Aorta (tissue), 5 donors: ENCODE measurements at regions not wholly inside any gene's neighbourhood (a gene's known extent, or its start where the extent isn't known, plus 50 kb on each side); places are given as distances from the start of the nearest gene placed in this dataset.

ENCODE experiments used
- ATAC-seq: fragments of 200-7000 bp; cut with Tn5 transposase; one replicate; pipeline ENCODE4 v1.9.1; 2022; ENCODE audit warnings: moderate library complexity; ENCODE audit not compliant: low FRiP score
- DNase-seq, 2 donors: peaks; one replicate each; pipeline ENCODE4 v3.0.0-alpha.2; 2020
- H3K27ac ChIP-seq, 2 donors: one replicate each; pipeline ENCODE4 v1.5.1; 2013; ENCODE audit warnings: low read length in 2 of 2, mild to moderate bottlenecking in 2 of 2, moderate library complexity in 2 of 2, control low read depth in 1 of 2, inconsistent platforms in 1 of 2, low read depth in 1 of 2
- H3K27me3 ChIP-seq, 2 donors: one replicate each; pipeline ENCODE4 v1.6.1; 2013; ENCODE audit warnings: control low read depth in 1 of 2, low read length in 1 of 2, mild to moderate bottlenecking in 1 of 2, moderate library complexity in 1 of 2; ENCODE audit not compliant: insufficient read depth in 2 of 2, control insufficient read depth in 1 of 2
- H3K36me3 ChIP-seq, 2 donors: one replicate each; pipeline ENCODE4 v1.6.1; 2013; ENCODE audit warnings: control low read depth in 1 of 2, low read length in 1 of 2, mild to moderate bottlenecking in 1 of 2; ENCODE audit not compliant: insufficient read depth in 2 of 2, control insufficient read depth in 1 of 2
- H3K4me1 ChIP-seq, 2 donors: one replicate each; pipeline ENCODE4 v1.6.1; 2013; ENCODE audit warnings: low read length in 2 of 2, control low read depth in 1 of 2, mild to moderate bottlenecking in 1 of 2, moderate library complexity in 1 of 2; ENCODE audit not compliant: insufficient read depth in 2 of 2, control insufficient read depth in 1 of 2
- H3K4me3 ChIP-seq, 2 donors: one replicate each; pipeline ENCODE4 v1.5.1; 2013; ENCODE audit warnings: low read length in 2 of 2, control low read depth in 1 of 2, mild to moderate bottlenecking in 1 of 2
- H3K9me3 ChIP-seq: one replicate; pipeline ENCODE4 v1.6.1; 2013; ENCODE audit warnings: mild to moderate bottlenecking, low read length; ENCODE audit not compliant: control insufficient read depth
- WGBS, 2 donors: extraction: QIAGEN DNeasy Blood & Tissue Kit; methylation state at CpG; one replicate each; pipeline ENCODE4 v1.1.7; 2013; 5-methylcytosine and 5-hydroxymethylcytosine counted together
- intact Hi-C, 2 donors: fragments of 100-400 bp; cut with DNase I; formaldehyde crosslinking; loops; one replicate each; pipeline versions ENCODE4 v1.14.2 to v1.15.0; 2022
- donor health status: healthy with polysubstance abuse.
- donor health status: Bipolar disorder and iron deficiency.
- donor health status: DM: no; HTN: no; CAD: no.
- donor health status: DM: no; HTN: no; CAD: no.
- donor health status: DM: yes; HTN: yes; CAD: no.

GRCh38 chr4:23686169-23686897 is 203.5 kb downstream of the PPARGC1A start:
- no peaks in the 10 kb centered on the region for H3K27me3 ChIP-seq
- ATAC-seq, result no peak
- H3K4me3 ChIP-seq, result no peak overlapping the region
- no peak for DNase-seq
- H3K27ac ChIP-seq, result no peak overlapping the region
- 90 to 93% methylated on average over 3 of the region's 3 CpGs for WGBS, 2 donors
- H3K36me3 ChIP-seq, result no peaks in the 10 kb centered on the region
- intact Hi-C loops, result loop anchor here in 1 of 2 donors (10.0 kb wide), 1 partner anchor 728 kb away; no protein-coding TSS in a partner anchor
- H3K9me3 ChIP-seq, result no peaks in the 10 kb centered on the region
- no peaks in the 10 kb centered on the region for H3K4me1 ChIP-seq

GRCh38 chr4:23685471-23685870 is 204.4 kb downstream of the PPARGC1A start:
- H3K27me3 ChIP-seq, result no peaks in the 10 kb centered on the region
- H3K9me3 ChIP-seq, result no peaks in the 10 kb centered on the region
- H3K36me3 ChIP-seq, result no peaks in the 10 kb centered on the region
- H3K27ac ChIP-seq, result no peak overlapping the region
- ATAC-seq (no peak), DNase-seq (no peak)
- intact Hi-C loops, result loop anchor here in 1 of 2 donors (10.0 kb wide), 1 partner anchor 729 kb away; no protein-coding TSS in a partner anchor
- no peak overlapping the region for H3K4me3 ChIP-seq
- 70 to 77% methylated on average over 4 of the region's 4 CpGs for WGBS, 2 donors
- no peaks in the 10 kb centered on the region for H3K4me1 ChIP-seq

GRCh38 chr4:23680671-23681518 is 209.0 kb downstream of the PPARGC1A start:
- Histone ChIP-seq H3K27me3 (no peaks in the 10 kb centered on the region), H3K9me3 (no peaks in the 10 kb centered on the region), H3K4me1 (no peaks in the 10 kb centered on the region), H3K27ac (no peak overlapping the region), H3K4me3 (no peak overlapping the region), H3K36me3 (no peaks in the 10 kb centered on the region)
- intact Hi-C loops, result loop anchor here (5.0 to 10.0 kb wide), 2 partner anchors 734 to 736 kb away; no protein-coding TSS in a partner anchor
- no peak for DNase-seq
- WGBS, 2 donors, result 48 to 56% methylated on average over 2 of the region's 2 CpGs
- ATAC-seq, result no peak

DNA sequence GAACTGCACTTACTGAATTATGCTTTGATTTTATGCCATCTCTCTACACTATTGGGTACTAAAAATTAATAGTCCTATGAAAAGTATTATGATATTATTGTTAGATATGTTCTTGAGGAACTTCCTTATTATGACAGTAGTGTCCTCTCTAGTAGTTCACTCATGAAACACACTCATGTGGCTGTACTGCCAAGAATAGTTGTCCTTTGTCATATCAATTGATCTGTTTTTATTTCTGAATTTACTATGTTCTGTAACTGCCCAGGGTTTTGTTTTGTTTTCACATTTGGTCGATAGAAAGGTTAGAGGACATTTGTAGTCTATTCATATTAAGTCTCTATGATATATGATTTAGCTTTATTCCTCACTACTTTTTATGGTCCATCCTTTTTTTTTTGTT is 215.2 kb downstream of the PPARGC1A start:
- H3K27ac ChIP-seq, result no peak overlapping the region
- H3K36me3 ChIP-seq, result no peaks in the 10 kb centered on the region
- H3K4me3 ChIP-seq, result no peak overlapping the region
- DNase-seq (no peak), ATAC-seq (no peak)
- intact Hi-C loops, result no loop called here
- H3K4me1 ChIP-seq, result no peaks in the 10 kb centered on the region
- WGBS, 2 donors, result 51 to 62% methylated on average over 1 of the region's 1 CpG
- no peaks in the 10 kb centered on the region for H3K9me3 ChIP-seq
- H3K27me3 ChIP-seq, result no peaks in the 10 kb centered on the region

DNA sequence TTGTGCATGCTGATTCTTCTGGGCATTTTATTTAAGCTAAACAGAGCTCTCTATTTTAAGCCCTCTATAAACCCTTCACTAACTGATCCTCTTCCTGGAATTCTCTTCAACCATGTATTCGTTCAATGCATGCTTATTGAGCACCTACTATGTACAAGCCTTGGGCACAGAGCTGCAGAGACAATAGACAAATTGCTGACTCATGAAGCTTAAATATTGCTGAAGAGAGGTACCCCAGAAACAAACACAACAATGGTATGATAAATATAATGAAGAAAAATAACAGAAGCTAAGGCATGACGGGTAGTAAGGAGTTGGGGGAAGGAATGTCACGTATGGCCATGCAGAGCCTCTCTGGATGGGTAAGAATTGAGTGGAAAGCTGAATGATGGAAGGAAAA is 222.2 kb downstream of the PPARGC1A start:
- H3K4me3 ChIP-seq, result no peak overlapping the region
- no peak for DNase-seq
- no peaks in the 10 kb centered on the region for H3K9me3 ChIP-seq
- no peaks in the 10 kb centered on the region for H3K36me3 ChIP-seq
- no peak for ATAC-seq
- WGBS, 2 donors, result 73 to 76% methylated on average over 3 of the region's 3 CpGs
- H3K27ac ChIP-seq, result no peak overlapping the region
- H3K4me1 ChIP-seq, result no peaks in the 10 kb centered on the region
- no peaks in the 10 kb centered on the region for H3K27me3 ChIP-seq
- intact Hi-C loops, result no loop called here

DNA sequence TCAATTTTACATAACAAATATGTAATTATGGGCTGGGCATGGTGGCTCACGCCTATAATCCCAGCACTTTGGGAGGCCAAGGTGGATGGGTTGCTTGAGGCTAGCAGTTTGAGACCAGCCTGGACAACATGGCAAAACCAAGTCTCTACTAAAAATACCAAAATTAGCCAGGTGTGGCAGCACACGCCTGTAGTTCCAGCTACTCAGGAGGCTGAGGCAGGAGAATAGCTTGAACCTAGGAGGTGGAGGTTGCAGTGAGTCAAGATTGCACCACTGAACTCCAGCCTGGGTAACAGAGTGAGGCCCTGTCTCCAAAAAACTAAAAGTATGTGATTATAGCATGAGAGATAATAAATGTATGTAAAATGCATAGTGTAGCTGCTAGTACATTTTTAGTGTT is 229.0 kb downstream of the PPARGC1A start:
- Histone ChIP-seq H3K4me3 (no peak overlapping the region), H3K9me3 (no peaks in the 10 kb centered on the region), H3K36me3 (no peaks in the 10 kb centered on the region), H3K27ac (no peak overlapping the region), H3K27me3 (no peaks in the 10 kb centered on the region), H3K4me1 (no peaks in the 10 kb centered on the region)
- DNase-seq (no peak), ATAC-seq (no peak)
- intact Hi-C loops, result no loop called here
- 88 to 94% methylated on average over 2 of the region's 2 CpGs for WGBS, 2 donors

DNA sequence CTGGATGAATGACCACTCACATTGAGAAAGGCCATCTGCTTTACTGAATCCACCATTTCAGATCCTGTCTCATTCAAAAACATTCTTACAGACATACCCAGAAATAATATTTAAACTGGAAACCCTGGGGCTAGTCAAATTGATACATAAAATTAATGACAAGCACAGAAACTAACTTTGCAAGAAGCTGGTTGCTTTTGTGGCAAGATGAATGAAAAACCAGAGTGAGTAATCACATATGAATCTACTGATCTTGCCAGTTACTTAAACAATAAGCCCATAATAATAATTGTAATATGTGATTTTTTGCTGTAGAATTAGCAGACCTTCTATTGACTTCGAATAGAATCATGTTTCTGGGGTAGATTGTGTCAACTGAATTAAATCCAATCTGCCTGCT is 235.1 kb downstream of the PPARGC1A start:
- H3K4me3 ChIP-seq, result no peak overlapping the region
- no peaks in the 10 kb centered on the region for H3K27me3 ChIP-seq
- no peaks in the 10 kb centered on the region for H3K9me3 ChIP-seq
- intact Hi-C loops, result no loop called here
- no peak for DNase-seq
- no peaks in the 10 kb centered on the region for H3K4me1 ChIP-seq
- WGBS, 2 donors, result 67 to 76% methylated on average over 1 of the region's 1 CpG
- no peak overlapping the region for H3K27ac ChIP-seq
- no peak for ATAC-seq
- H3K36me3 ChIP-seq, result no peaks in the 10 kb centered on the region

DNA sequence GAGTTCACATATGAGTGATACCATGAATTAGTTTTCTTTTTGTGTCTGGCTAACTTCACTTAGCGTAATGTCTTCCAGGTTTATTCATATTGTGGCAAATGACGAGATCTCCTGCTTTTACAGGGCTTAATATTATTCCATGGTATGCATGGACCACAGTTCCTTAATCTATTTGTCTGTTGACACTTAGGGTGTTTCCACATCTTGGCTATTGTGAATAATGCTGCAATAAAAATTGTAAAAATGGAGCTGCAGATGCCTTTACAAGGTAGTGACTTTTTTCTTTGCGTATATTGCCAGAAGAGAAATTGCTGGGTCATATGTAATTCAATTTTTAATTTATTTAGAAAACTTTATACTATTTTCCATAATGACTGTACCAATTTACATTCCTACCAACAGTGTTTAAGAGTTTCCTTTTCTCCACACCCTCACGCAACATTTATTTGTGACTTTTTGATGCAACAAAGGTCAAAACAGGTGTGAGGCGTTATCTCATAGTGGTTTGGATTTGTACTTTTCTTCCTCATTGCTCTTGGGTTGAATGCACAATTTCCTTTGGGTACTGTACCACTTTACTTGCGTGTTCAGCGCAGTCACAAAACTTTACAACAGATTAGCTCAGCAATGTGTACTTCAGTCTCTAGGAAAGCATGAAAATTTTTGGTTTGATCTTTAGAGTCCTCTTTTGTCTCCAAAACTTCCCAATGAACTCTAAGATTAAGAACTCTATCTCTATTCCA is 240.8 kb downstream of the PPARGC1A start:
- Histone ChIP-seq H3K27ac (no peak overlapping the region), H3K9me3 (no peaks in the 10 kb centered on the region), H3K4me1 (no peaks in the 10 kb centered on the region), H3K36me3 (no peaks in the 10 kb centered on the region), H3K27me3 (no peaks in the 10 kb centered on the region), H3K4me3 (no peak overlapping the region)
- ATAC-seq, result no peak
- intact Hi-C loops, result no loop called here
- no peak for DNase-seq
- WGBS, 2 donors, result 88 to 91% methylated on average over 7 of the region's 7 CpGs
